ENCODE measurements at regions not wholly inside any gene's neighbourhood (a gene's known extent, or its start where the extent isn't known, plus 50 kb on each side); places are given as distances from the start of the nearest gene placed in this dataset.

GRCh38 chr5:136424835-136425584 is 59.7 kb upstream of the TRPC7 start:
- Histone ChIP-seq H3K9ac (ENCODE audit: low read length) (no peak overlapping the region), H3K4me2 (ENCODE audit: low read depth, low read length) (no peak overlapping the region), H3K9me3 (replicated peaks; ENCODE audit: insufficient read depth, low read length) (no peaks in the 10 kb centered on the region), H3K9me2 (replicated peaks; ENCODE audit: insufficient read depth, low read length) (no peaks in the 10 kb centered on the region), H3K27me3 (replicated peaks; ENCODE audit: insufficient read depth, low read length) (no peaks in the 10 kb centered on the region), H3K4me3 (ENCODE audit: low read length) (no peak overlapping the region), H3K27ac (ENCODE audit: low read length) (no peak overlapping the region), H3K4me1 (ENCODE audit: low read length) (no peaks in the 10 kb centered on the region), H3F3A (ENCODE audit: insufficient read depth, low read length) (no peaks in the 10 kb centered on the region), H2AFZ (ENCODE audit: low read length) (no peak overlapping the region), H3K79me2 (ENCODE audit: low read length) (no peaks in the 10 kb centered on the region), H4K20me1 (ENCODE audit: insufficient read depth, low read length) (no peaks in the 10 kb centered on the region), H3K36me3 (replicated peaks; ENCODE audit: insufficient read depth, low read length) (no peaks in the 10 kb centered on the region)
- DNase-seq, result peak; percentile 75
- TF ChIP-seq, protein P1, sequence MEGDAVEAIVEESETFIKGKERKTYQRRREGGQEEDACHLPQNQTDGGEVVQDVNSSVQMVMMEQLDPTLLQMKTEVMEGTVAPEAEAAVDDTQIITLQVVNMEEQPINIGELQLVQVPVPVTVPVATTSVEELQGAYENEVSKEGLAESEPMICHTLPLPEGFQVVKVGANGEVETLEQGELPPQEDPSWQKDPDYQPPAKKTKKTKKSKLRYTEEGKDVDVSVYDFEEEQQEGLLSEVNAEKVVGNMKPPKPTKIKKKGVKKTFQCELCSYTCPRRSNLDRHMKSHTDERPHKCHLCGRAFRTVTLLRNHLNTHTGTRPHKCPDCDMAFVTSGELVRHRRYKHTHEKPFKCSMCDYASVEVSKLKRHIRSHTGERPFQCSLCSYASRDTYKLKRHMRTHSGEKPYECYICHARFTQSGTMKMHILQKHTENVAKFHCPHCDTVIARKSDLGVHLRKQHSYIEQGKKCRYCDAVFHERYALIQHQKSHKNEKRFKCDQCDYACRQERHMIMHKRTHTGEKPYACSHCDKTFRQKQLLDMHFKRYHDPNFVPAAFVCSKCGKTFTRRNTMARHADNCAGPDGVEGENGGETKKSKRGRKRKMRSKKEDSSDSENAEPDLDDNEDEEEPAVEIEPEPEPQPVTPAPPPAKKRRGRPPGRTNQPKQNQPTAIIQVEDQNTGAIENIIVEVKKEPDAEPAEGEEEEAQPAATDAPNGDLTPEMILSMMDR (IDR thresholded peaks at IDR 0.05; ENCODE audit: low read length), result peak; percentile 84
- TF ChIP-seq EZH2 (optimal IDR thresholded peaks at IDR 0.05; ENCODE audit: low read depth, low read length), result no peak
- TF ChIP-seq EZH2phosphoT487 (IDR thresholded peaks at IDR 0.05; ENCODE audit: low read length), result no peak

DNA sequence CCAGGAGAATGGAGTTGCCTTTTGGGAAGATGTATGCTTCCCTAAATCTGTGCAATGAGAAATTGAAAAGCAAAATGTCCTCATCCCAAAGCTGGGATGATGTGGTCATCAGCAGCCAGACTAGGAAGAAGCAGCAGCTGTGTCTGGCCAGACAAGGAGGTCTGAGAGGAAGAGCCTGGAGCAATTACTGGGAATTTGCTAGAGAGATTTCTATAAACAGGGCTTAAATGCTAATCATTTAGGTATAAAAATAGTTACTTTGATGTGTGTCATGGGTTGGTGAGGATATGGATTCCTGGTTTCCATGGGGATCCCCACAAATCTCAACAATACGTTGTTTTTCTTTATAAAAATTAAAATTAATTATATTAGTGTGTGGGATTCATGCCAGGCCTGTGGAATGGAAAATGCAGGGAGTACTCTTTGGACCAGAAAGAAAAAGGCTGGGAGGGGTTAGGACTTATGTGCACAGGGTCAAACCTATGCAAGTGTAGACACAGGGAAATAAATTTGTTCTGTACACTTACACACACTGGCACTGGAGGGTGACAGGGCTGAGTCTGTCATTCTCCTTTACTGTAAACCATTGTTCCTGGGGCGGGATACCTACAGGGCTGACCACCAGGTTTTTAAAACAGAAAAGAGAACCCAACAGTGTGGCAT is 58.7 kb upstream of the TRPC7 start:
- no peak overlapping the region for H3K9ac ChIP-seq (ENCODE audit: low read length)

GRCh38 chr5:136420168-136420898 is 55.0 kb upstream of the TRPC7 start:
- no peaks in the 10 kb centered on the region for H3K79me2 ChIP-seq (ENCODE audit: low read length)
- TF ChIP-seq EZH2 (optimal IDR thresholded peaks at IDR 0.05; ENCODE audit: low read depth, low read length) (no peak), EZH2phosphoT487 (IDR thresholded peaks at IDR 0.05; ENCODE audit: low read length) (no peak)
- TF ChIP-seq, protein P1 (IDR thresholded peaks at IDR 0.05; ENCODE audit: low read length), result no peak
- H3K9ac ChIP-seq (ENCODE audit: low read length), result no peak overlapping the region
- no peaks in the 10 kb centered on the region for H3K36me3 ChIP-seq (replicated peaks; ENCODE audit: insufficient read depth, low read length)
- H3K9me3 ChIP-seq (replicated peaks; ENCODE audit: insufficient read depth, low read length), result no peaks in the 10 kb centered on the region
- H3F3A ChIP-seq (ENCODE audit: insufficient read depth, low read length), result no peaks in the 10 kb centered on the region
- H4K20me1 ChIP-seq (ENCODE audit: insufficient read depth, low read length), result no peaks in the 10 kb centered on the region
- no peaks in the 10 kb centered on the region for H3K9me2 ChIP-seq (replicated peaks; ENCODE audit: insufficient read depth, low read length)
- DNase-seq, result no peak
- H3K4me3 ChIP-seq (ENCODE audit: low read length), result no peak overlapping the region
- no peak overlapping the region for H3K4me2 ChIP-seq (ENCODE audit: low read depth, low read length)
- H3K27ac ChIP-seq (ENCODE audit: low read length), result no peak overlapping the region
- H3K4me1 ChIP-seq (ENCODE audit: low read length), result no peaks in the 10 kb centered on the region
- no peak overlapping the region for H2AFZ ChIP-seq (ENCODE audit: low read length)
- no peaks in the 10 kb centered on the region for H3K27me3 ChIP-seq (replicated peaks; ENCODE audit: insufficient read depth, low read length)

More for the DNA sequence above, 58.7 kb upstream of the TRPC7 start:
- Histone ChIP-seq H3K79me2 (ENCODE audit: low read length) (no peaks in the 10 kb centered on the region), H3K9me2 (replicated peaks; ENCODE audit: insufficient read depth, low read length) (no peaks in the 10 kb centered on the region), H4K20me1 (ENCODE audit: insufficient read depth, low read length) (no peaks in the 10 kb centered on the region), H3K9me3 (replicated peaks; ENCODE audit: insufficient read depth, low read length) (no peaks in the 10 kb centered on the region), H3F3A (ENCODE audit: insufficient read depth, low read length) (no peaks in the 10 kb centered on the region), H3K27ac (ENCODE audit: low read length) (no peak overlapping the region), H2AFZ (ENCODE audit: low read length) (no peak overlapping the region), H3K27me3 (replicated peaks; ENCODE audit: insufficient read depth, low read length) (no peaks in the 10 kb centered on the region), H3K4me3 (ENCODE audit: low read length) (no peak overlapping the region), H3K4me2 (ENCODE audit: low read depth, low read length) (no peak overlapping the region), H3K36me3 (replicated peaks; ENCODE audit: insufficient read depth, low read length) (no peaks in the 10 kb centered on the region), H3K4me1 (ENCODE audit: low read length) (no peaks in the 10 kb centered on the region)
- TF ChIP-seq, protein P1 (IDR thresholded peaks at IDR 0.05; ENCODE audit: low read length), result no peak
- TF ChIP-seq EZH2 (optimal IDR thresholded peaks at IDR 0.05; ENCODE audit: low read depth, low read length), result no peak
- no peak for TF ChIP-seq EZH2phosphoT487 (IDR thresholded peaks at IDR 0.05; ENCODE audit: low read length)
- DNase-seq, result no peak
